H1 (cell line): ENCODE measurements at regions not wholly inside any gene's neighbourhood (a gene's known extent, or its start where the extent isn't known, plus 50 kb on each side); places are given as distances from the start of the nearest gene placed in this dataset.

Experiments
- CTCF ChIA-PET: fragments of 300-600 bp; sonication (Branson Sonifier 250); formaldehyde crosslinking; loops from one replicate; lab custom pipeline; 2021; ENCODE audit not compliant: partially characterized antibody; lab: Charles Lee
- POLR2A ChIA-PET: fragments of 300-600 bp; sonication (Branson Sonifier 250); formaldehyde crosslinking; loops from one replicate; lab custom pipeline; 2021; ENCODE audit warnings: inconsistent platforms; ENCODE audit not compliant: partially characterized antibody; lab: Charles Lee
- DNase-seq, 2 experiments: peaks; one replicate each; pipeline versions ENCODE4 v3.0.0 to v3.0.0-alpha.2; 2010 to 2022; ENCODE audit warnings: low spot score in 2 of 2, low read depth in 1 of 2, mixed read lengths in 1 of 2
- FAIRE-seq: peaks from 2 replicates; lab custom pipeline; 2011; peaks lifted over from hg19 to GRCh38; lab: Jason Lieb, UNC
- H2AFZ ChIP-seq: 2 replicates; pipeline ENCODE4 v1.8.1; 2012; ENCODE audit warnings: low read length, inconsistent platforms
- H2AK5ac ChIP-seq: 2 replicates; pipeline ENCODE4 v1.6.1; 2013; ENCODE audit warnings: low read depth, low read length
- H2BK120ac ChIP-seq: replicated peaks from 2 replicates; pipeline ENCODE3; 2013; ENCODE audit warnings: low read depth, low read length, inconsistent platforms
- H2BK12ac ChIP-seq: 2 replicates; pipeline ENCODE4 v1.6.1; 2013; ENCODE audit warnings: low read depth, low read length
- H2BK15ac ChIP-seq: 2 replicates; pipeline ENCODE4 v1.6.1; 2013; ENCODE audit warnings: low read length
- H2BK20ac ChIP-seq: 2 replicates; pipeline ENCODE4 v1.6.1; 2013; ENCODE audit warnings: low read length
- H2BK5ac ChIP-seq: 2 replicates; pipeline ENCODE4 v1.6.1; 2013; ENCODE audit warnings: low read depth, low read length
- H3K14ac ChIP-seq: 2 replicates; pipeline ENCODE4 v1.6.1; 2013; ENCODE audit warnings: inconsistent platforms; ENCODE audit not compliant: insufficient read length
- H3K18ac ChIP-seq: 2 replicates; pipeline ENCODE4 v1.6.1; 2013; ENCODE audit warnings: low read length; ENCODE audit errors: extremely low read depth
- H3K23ac ChIP-seq: 2 replicates; pipeline ENCODE4 v1.6.1; 2013; ENCODE audit warnings: inconsistent platforms; ENCODE audit not compliant: insufficient read length
- H3K23me2 ChIP-seq: 2 replicates; pipeline ENCODE4 v1.6.1; 2013; ENCODE audit warnings: low read depth, low read length
- H3K27ac ChIP-seq: 2 replicates; pipeline ENCODE4 v1.6.1; 2011; ENCODE audit warnings: low read depth, low read length, inconsistent platforms
- H3K27me3 ChIP-seq, 4 experiments: replicated peaks in 1 of 4; 1 replicate in 1 of 4; 2 replicates in 3 of 4; pipeline versions ENCODE4 v1.6.1 to v1.8.1; 2011 to 2013; ENCODE audit warnings: low read length in 3 of 4, mild to moderate bottlenecking in 3 of 4, inconsistent platforms in 2 of 4, mixed read lengths in 2 of 4, moderate library complexity in 1 of 4; ENCODE audit not compliant: control insufficient read depth in 3 of 4, insufficient read depth in 3 of 4; ENCODE audit errors: extremely low read depth in 1 of 4
- H3K36me3 ChIP-seq, 4 experiments: 2 replicates each; pipeline versions ENCODE4 v1.6.1 to v1.8.1; 2011 to 2013; ENCODE audit warnings: mild to moderate bottlenecking in 4 of 4, low read length in 3 of 4, moderate library complexity in 2 of 4, control low read depth in 1 of 4, inconsistent platforms in 1 of 4; ENCODE audit not compliant: insufficient read depth in 4 of 4, control insufficient read depth in 2 of 4
- H3K4ac ChIP-seq: replicated peaks from 2 replicates; pipeline ENCODE3; 2013; ENCODE audit warnings: low read length, low read depth, mixed read lengths, inconsistent platforms; ENCODE audit not compliant: insufficient read length
- H3K4me1 ChIP-seq, 4 experiments: replicated peaks in 1 of 4; 1 replicate in 1 of 4; 2 replicates in 3 of 4; pipeline versions ENCODE4 v1.6.1 to v1.8.1; 2011 to 2013; ENCODE audit warnings: low read length in 3 of 4, inconsistent platforms in 2 of 4, mixed read lengths in 1 of 4; ENCODE audit not compliant: insufficient read depth in 4 of 4, control insufficient read depth in 3 of 4
- H3K4me2 ChIP-seq, 2 experiments: 2 replicates each; pipeline versions ENCODE4 v1.6.1 to v1.8.1; 2011 to 2013; ENCODE audit warnings: low read depth in 2 of 2, low read length in 2 of 2, control low read depth in 1 of 2, inconsistent platforms in 1 of 2, mild to moderate bottlenecking in 1 of 2; ENCODE audit not compliant: insufficient read depth in 1 of 2
- H3K4me3 ChIP-seq, 4 experiments: fragments of 200-600, 300-600 bp in 1 of 4; sonication (generic), shearing (Covaris generic), sonication (Bioruptor Twin) in 1 of 4; 2 replicates each; pipeline versions ENCODE4 v1.5.1 to v1.8.1; 2011 to 2016; ENCODE audit warnings: low read length in 4 of 4, low read depth in 3 of 4, control low read depth in 2 of 4, inconsistent platforms in 2 of 4, mild to moderate bottlenecking in 2 of 4, mixed read lengths in 1 of 4, moderate library complexity in 1 of 4; ENCODE audit not compliant: insufficient read depth in 2 of 4; ENCODE audit errors: extremely low read depth in 1 of 4
- H3K56ac ChIP-seq: replicated peaks from 2 replicates; pipeline ENCODE3; 2013; ENCODE audit warnings: low read depth, mild to moderate bottlenecking, mixed read lengths, low read length, inconsistent platforms; ENCODE audit not compliant: insufficient read length
- H3K79me1 ChIP-seq: 2 replicates; pipeline ENCODE4 v1.6.1; 2013; ENCODE audit warnings: low read depth, low read length, control low read depth
- H3K79me2 ChIP-seq, 2 experiments: 2 replicates each; pipeline versions ENCODE4 v1.6.1 to v1.8.1; 2012 to 2013; ENCODE audit warnings: low read length in 2 of 2, mild to moderate bottlenecking in 2 of 2, inconsistent platforms in 1 of 2; ENCODE audit not compliant: insufficient read depth in 2 of 2, control insufficient read depth in 1 of 2
- H3K9ac ChIP-seq, 4 experiments: replicated peaks in 1 of 4; 1 replicate in 1 of 4; 2 replicates in 3 of 4; pipeline versions ENCODE4 v1.6.1 to v1.8.1; 2011 to 2013; ENCODE audit warnings: low read depth in 3 of 4, low read length in 3 of 4, control low read depth in 2 of 4, mild to moderate bottlenecking in 2 of 4, moderate library complexity in 2 of 4, inconsistent platforms in 1 of 4; ENCODE audit errors: extremely low read depth in 1 of 4
- H3K9me3 ChIP-seq, 2 experiments: 2 replicates each; pipeline versions ENCODE4 v1.6.1 to v1.8.1; 2012 to 2013; ENCODE audit warnings: mild to moderate bottlenecking in 2 of 2, moderate library complexity in 2 of 2, control low read depth in 1 of 2, inconsistent platforms in 1 of 2, low read depth in 1 of 2, low read length in 1 of 2, mixed read lengths in 1 of 2; ENCODE audit not compliant: insufficient read depth in 2 of 2
- H4K20me1 ChIP-seq, 2 experiments: replicated peaks in 1 of 2; 2 replicates each; pipeline versions ENCODE3 to v1.8.1; 2011 to 2013; ENCODE audit warnings: inconsistent platforms in 2 of 2, low read length in 2 of 2, mild to moderate bottlenecking in 1 of 2; ENCODE audit not compliant: insufficient read depth in 2 of 2, control insufficient read depth in 1 of 2
- H4K5ac ChIP-seq: 2 replicates; pipeline ENCODE4 v1.6.1; 2013; ENCODE audit warnings: low read length, low read depth, mixed read lengths, inconsistent platforms; ENCODE audit not compliant: insufficient read length
- H4K8ac ChIP-seq: 2 replicates; pipeline ENCODE4 v1.8.0; 2013; ENCODE audit warnings: mild to moderate bottlenecking, moderate library complexity, low read length, inconsistent platforms; ENCODE audit not compliant: insufficient read depth; ENCODE audit errors: extremely low read depth
- H4K91ac ChIP-seq: replicated peaks from 2 replicates; pipeline ENCODE3; 2013; ENCODE audit warnings: low read length, mixed read lengths, inconsistent platforms; ENCODE audit not compliant: insufficient read length
- WGBS, 2 experiments: shearing (Covaris generic) in 1 of 2; methylation state at CpG; one replicate each; pipeline versions ENCODE4 v1.1.6 to v1.1.7; 2013 to 2015; ENCODE audit warnings: low lambda C conversion rate in 2 of 2, mixed read lengths in 2 of 2, inconsistent platforms in 1 of 2, low coverage in 1 of 2, missing lambda C conversion rate in 1 of 2; ENCODE audit not compliant: insufficient replicate concordance in 2 of 2, insufficient coverage in 1 of 2, insufficient read length in 1 of 2; ENCODE audit errors: extremely low coverage in 1 of 2, missing lambda C conversion rate in 1 of 2; 5-methylcytosine and 5-hydroxymethylcytosine counted together
- TF ChIP-seq, protein P1 (sequence below), 3 experiments: IDR thresholded peaks; 1 replicate in 2 of 3; 2 replicates in 1 of 3; pipeline versions ENCODE4 v1.5.1 to v1.6.1; 2011; ENCODE audit warnings: low read length in 3 of 3, mild to moderate bottlenecking in 3 of 3, inconsistent platforms in 2 of 3, low read depth in 1 of 3, moderate library complexity in 1 of 3; ENCODE audit not compliant: insufficient read depth in 1 of 3; ENCODE audit errors: control extremely low read depth in 1 of 3

GRCh38 chr2:30037016-30037415, 109.8 kb upstream of the YPEL5 start:
- Histone ChIP-seq H3K27me3 (no peaks in the 10 kb centered on the region), H3K14ac (no peak overlapping the region), H2BK20ac (no peak overlapping the region), H3K79me1 (no peaks in the 10 kb centered on the region), H4K5ac (no peak overlapping the region), H2AK5ac (no peak overlapping the region), H3K4me3 (no peak overlapping the region), H4K20me1 (no peaks in the 10 kb centered on the region), H3K36me3 (no peaks in the 10 kb centered on the region), H4K8ac (no peak overlapping the region), H3K4ac (no peak overlapping the region), H3K4me1 (no peaks in the 10 kb centered on the region), H3K23ac (no peak overlapping the region), H3K9ac (no peak overlapping the region), H3K23me2 (no peaks in the 10 kb centered on the region), H3K9me3 (no peaks in the 10 kb centered on the region), H2BK120ac (no peak overlapping the region), H2AFZ (no peak overlapping the region), H3K4me2 (no peak overlapping the region), H3K27ac (no peak overlapping the region), H2BK5ac (no peak overlapping the region), H3K18ac (no peak overlapping the region), H3K56ac (no peak overlapping the region), H3K79me2 (no peaks in the 10 kb centered on the region), H2BK12ac (no peak overlapping the region), H2BK15ac (no peak overlapping the region), H4K91ac (no peak overlapping the region)
- no peak for DNase-seq
- POLR2A ChIA-PET = no interaction called here
- WGBS, 2 experiments = 94% methylated on average over 2 of the region's 2 CpGs; no CpG with 5 or more reads in 1 of the 2 experiments
- CTCF ChIA-PET = interaction anchor here (2.3 to 2.7 kb wide), 2 partner anchors 11 to 13 kb away, joined by 8 read pairs; no protein-coding TSS in a partner anchor
- FAIRE-seq = no peak
- TF ChIP-seq, protein P1, sequence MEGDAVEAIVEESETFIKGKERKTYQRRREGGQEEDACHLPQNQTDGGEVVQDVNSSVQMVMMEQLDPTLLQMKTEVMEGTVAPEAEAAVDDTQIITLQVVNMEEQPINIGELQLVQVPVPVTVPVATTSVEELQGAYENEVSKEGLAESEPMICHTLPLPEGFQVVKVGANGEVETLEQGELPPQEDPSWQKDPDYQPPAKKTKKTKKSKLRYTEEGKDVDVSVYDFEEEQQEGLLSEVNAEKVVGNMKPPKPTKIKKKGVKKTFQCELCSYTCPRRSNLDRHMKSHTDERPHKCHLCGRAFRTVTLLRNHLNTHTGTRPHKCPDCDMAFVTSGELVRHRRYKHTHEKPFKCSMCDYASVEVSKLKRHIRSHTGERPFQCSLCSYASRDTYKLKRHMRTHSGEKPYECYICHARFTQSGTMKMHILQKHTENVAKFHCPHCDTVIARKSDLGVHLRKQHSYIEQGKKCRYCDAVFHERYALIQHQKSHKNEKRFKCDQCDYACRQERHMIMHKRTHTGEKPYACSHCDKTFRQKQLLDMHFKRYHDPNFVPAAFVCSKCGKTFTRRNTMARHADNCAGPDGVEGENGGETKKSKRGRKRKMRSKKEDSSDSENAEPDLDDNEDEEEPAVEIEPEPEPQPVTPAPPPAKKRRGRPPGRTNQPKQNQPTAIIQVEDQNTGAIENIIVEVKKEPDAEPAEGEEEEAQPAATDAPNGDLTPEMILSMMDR (IDR thresholded peaks at IDR 0.05; ENCODE audit: control extremely low read depth in 1 of 3, insufficient read depth in 1 of 3, low read depth in 1 of 3, low read length in 3 of 3) = no peak
